T-helper 1 cell treated with Interleukin-12 subunit alpha and Interleukin-12 subunit beta and Interleukin-4 antibody, amounts not matched to agents 30 ng/mL and 1 ng/mL, for 36 hours (primary cell): ENCODE measurements at regions not wholly inside any gene's neighbourhood (a gene's known extent, or its start where the extent isn't known, plus 50 kb on each side); places are given as distances from the start of the nearest gene placed in this dataset.
"Not testable (repeated sequence)": the region's sequence is repeated elsewhere in the genome, so short reads cannot be mapped to it uniquely, and the experiment has no call there.

ENCODE experiments used
- intact Hi-C: fragments of 100-400 bp; cut with micrococcal nuclease; formaldehyde crosslinking; loops from one replicate; pipeline ENCODE4 v1.15.1; 2024

GRCh38 chr3:143175940-143176894, 56.6 kb downstream of the CHST2 start:
- intact Hi-C loops, result not testable (repeated sequence)

GRCh38 chr3:143177965-143178364, 58.4 kb downstream of the CHST2 start:
- intact Hi-C loops, result not testable (repeated sequence)

- intact Hi-C loops, result not testable (repeated sequence)
Observed at GRCh38 chr3:143178775-143179548, 59.4 kb downstream of the CHST2 start.

GRCh38 chr3:143179603-143180002, 60.0 kb downstream of the CHST2 start:
- intact Hi-C loops, result no loop called here

- intact Hi-C loops, result not testable (repeated sequence)
Observed at GRCh38 chr3:143180860-143181259, 61.3 kb downstream of the CHST2 start.

- intact Hi-C loops, result loop anchor here (1.0 to 2.0 kb wide), 2 partner anchors 11 to 17 kb away; no protein-coding TSS in a partner anchor
Observed at GRCh38 chr3:143181977-143182376, 62.4 kb downstream of the CHST2 start.

- intact Hi-C loops, result loop anchor here (1.0 to 2.0 kb wide), 2 partner anchors 12 to 18 kb away; no protein-coding TSS in a partner anchor
Observed at GRCh38 chr3:143182866-143183664, 63.5 kb downstream of the CHST2 start.

GRCh38 chr3:143183665-143183964, 64.0 kb downstream of the CHST2 start:
- intact Hi-C loops, result loop anchor here (2.0 kb wide), 1 partner anchor 19 kb away; no protein-coding TSS in a partner anchor

- intact Hi-C loops, result no loop called here
Observed at GRCh38 chr3:143184099-143184498, 64.5 kb downstream of the CHST2 start.

- intact Hi-C loops, result no loop called here
Observed at GRCh38 chr3:143185401-143185800, 65.8 kb downstream of the CHST2 start.

GRCh38 chr3:143187111-143187510, 67.5 kb downstream of the CHST2 start:
- intact Hi-C loops, result no loop called here

GRCh38 chr3:143188881-143189280, 69.3 kb downstream of the CHST2 start:
- intact Hi-C loops, result no loop called here

- intact Hi-C loops, result no loop called here
Observed at GRCh38 chr3:143190101-143190500, 70.5 kb downstream of the CHST2 start.

GRCh38 chr3:143192193-143192592, 72.6 kb downstream of the CHST2 start:
- intact Hi-C loops, result no loop called here

- intact Hi-C loops, result no loop called here
Observed at GRCh38 chr3:143200001-143200924, 80.7 kb downstream of the CHST2 start.

- intact Hi-C loops, result no loop called here
Observed at GRCh38 chr3:143201045-143201444, 81.5 kb downstream of the CHST2 start.

- intact Hi-C loops, result no loop called here
Observed at GRCh38 chr3:143201870-143202752, 82.5 kb downstream of the CHST2 start.

GRCh38 chr3:143203142-143203541, 83.6 kb downstream of the CHST2 start:
- intact Hi-C loops, result no loop called here

- intact Hi-C loops, result no loop called here
Observed at GRCh38 chr3:143203848-143204247, 84.3 kb downstream of the CHST2 start.
